Liver (tissue), 3 donors: ENCODE measurements at regions not wholly inside any gene's neighbourhood (a gene's known extent, or its start where the extent isn't known, plus 50 kb on each side); places are given as distances from the start of the nearest gene placed in this dataset.

Source experiments
- ATF3 ChIP-seq: IDR thresholded peaks from 2 replicates; pipeline ENCODE4 v1.6.1; 2016; ENCODE audit warnings: antibody characterized with exemption
- EGR1 ChIP-seq, 2 donors: IDR thresholded peaks; 2 replicates each; pipeline ENCODE4 v1.6.1; 2016 to 2018; ENCODE audit warnings: antibody characterized with exemption in 2 of 2, low read depth in 2 of 2
- GABPA ChIP-seq, 2 donors: IDR thresholded peaks in 1 of 2; conservative IDR thresholded peaks in 1 of 2; 2 replicates each; pipeline ENCODE4 v1.6.1; 2016; ENCODE audit warnings: antibody characterized with exemption in 2 of 2, mild to moderate bottlenecking in 1 of 2, moderate library complexity in 1 of 2
- JUND ChIP-seq, 2 donors: IDR thresholded peaks; 2 replicates each; pipeline ENCODE4 v1.6.1; 2016; ENCODE audit warnings: antibody characterized with exemption in 2 of 2
- MAX ChIP-seq: IDR thresholded peaks from 2 replicates; pipeline ENCODE4 v1.6.1; 2016; ENCODE audit warnings: antibody characterized with exemption
- RAD21 ChIP-seq, 2 donors: IDR thresholded peaks; 2 replicates each; pipeline ENCODE4 v1.6.1; 2016; ENCODE audit warnings: antibody characterized with exemption in 2 of 2, mild to moderate bottlenecking in 2 of 2
- TAF1 ChIP-seq: conservative IDR thresholded peaks from 2 replicates; pipeline ENCODE4 v1.6.1; 2016; ENCODE audit warnings: antibody characterized with exemption, mild to moderate bottlenecking
- YY1 ChIP-seq: IDR thresholded peaks from 2 replicates; pipeline ENCODE4 v1.6.1; 2016; ENCODE audit warnings: antibody characterized with exemption, mild to moderate bottlenecking
- TF ChIP-seq, protein P1 (sequence below): fragments of 150-350 bp; IDR thresholded peaks from 2 replicates; pipeline ENCODE4 v1.5.1; 2017; ENCODE audit warnings: improper control_type of control experiment, low read depth, low read length; ENCODE audit not compliant: missing input control
- donor health status: healthy.
- donor health status: healthy.

DNA sequence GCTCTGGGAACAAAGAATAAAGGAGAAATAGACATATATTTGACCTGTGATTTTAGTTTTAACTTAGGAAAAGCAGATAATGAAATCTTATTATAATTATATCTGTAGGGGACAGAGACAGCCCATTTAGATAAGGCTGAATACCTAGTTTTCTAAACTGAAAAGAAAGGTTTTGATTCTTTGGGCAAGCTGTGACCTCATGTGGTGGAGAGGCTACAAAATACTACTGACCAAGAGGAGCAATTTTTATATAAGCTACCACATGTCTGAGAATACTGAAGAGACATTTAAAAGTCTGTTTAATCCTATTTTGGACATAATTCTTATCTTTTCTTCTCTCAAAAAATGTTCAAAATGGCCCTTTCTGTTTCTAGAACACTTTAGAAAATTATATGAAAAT lies 271.0 kb downstream of the MTERF1 start:
- TF ChIP-seq, protein P1, sequence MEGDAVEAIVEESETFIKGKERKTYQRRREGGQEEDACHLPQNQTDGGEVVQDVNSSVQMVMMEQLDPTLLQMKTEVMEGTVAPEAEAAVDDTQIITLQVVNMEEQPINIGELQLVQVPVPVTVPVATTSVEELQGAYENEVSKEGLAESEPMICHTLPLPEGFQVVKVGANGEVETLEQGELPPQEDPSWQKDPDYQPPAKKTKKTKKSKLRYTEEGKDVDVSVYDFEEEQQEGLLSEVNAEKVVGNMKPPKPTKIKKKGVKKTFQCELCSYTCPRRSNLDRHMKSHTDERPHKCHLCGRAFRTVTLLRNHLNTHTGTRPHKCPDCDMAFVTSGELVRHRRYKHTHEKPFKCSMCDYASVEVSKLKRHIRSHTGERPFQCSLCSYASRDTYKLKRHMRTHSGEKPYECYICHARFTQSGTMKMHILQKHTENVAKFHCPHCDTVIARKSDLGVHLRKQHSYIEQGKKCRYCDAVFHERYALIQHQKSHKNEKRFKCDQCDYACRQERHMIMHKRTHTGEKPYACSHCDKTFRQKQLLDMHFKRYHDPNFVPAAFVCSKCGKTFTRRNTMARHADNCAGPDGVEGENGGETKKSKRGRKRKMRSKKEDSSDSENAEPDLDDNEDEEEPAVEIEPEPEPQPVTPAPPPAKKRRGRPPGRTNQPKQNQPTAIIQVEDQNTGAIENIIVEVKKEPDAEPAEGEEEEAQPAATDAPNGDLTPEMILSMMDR, result no peak
- TF ChIP-seq ATF3 (no peak), GABPA (IDR thresholded peaks at IDR 0.05 in 1 of 2, conservative IDR thresholded peaks at IDR 0.05 in 1 of 2) (no peak), YY1 (no peak), RAD21 (IDR thresholded peaks at IDR 0.05) (peak; percentile 29 to 42), EGR1 (IDR thresholded peaks at IDR 0.05; ENCODE audit: low read depth in 2 of 2) (no peak), JUND (IDR thresholded peaks at IDR 0.05) (no peak), MAX (no peak), TAF1 (no peak)
